GM23338 (cell line): ENCODE measurements at regions not wholly inside any gene's neighbourhood (a gene's known extent, or its start where the extent isn't known, plus 50 kb on each side); places are given as distances from the start of the nearest gene placed in this dataset.

ENCODE experiments used
- ATAC-seq: fragments of 200-7000 bp; cut with Tn5 transposase; 3 replicates; pipeline ENCODE4 v1.9.1; 2020
- DNase-seq: peaks from one replicate; pipeline ENCODE4 v3.0.0-alpha.2; 2015; ENCODE audit warnings: low spot score
- H2AFZ ChIP-seq: fragments of 200-600 bp; sonication (generic); 2 replicates; pipeline ENCODE4 v1.8.0; 2016; ENCODE audit warnings: antibody characterized with exemption, mild to moderate bottlenecking, moderate library complexity
- H3F3A ChIP-seq: fragments of 200-600 bp; sonication (generic); replicated peaks from 2 replicates; pipeline ENCODE4 v1.8.0; 2017; ENCODE audit warnings: antibody characterized with exemption, mixed run types, low read depth
- H3K27ac ChIP-seq: fragments of 200-600 bp; sonication (generic); 2 replicates; pipeline ENCODE4 v1.6.1; 2016; ENCODE audit warnings: low read depth
- H3K27me3 ChIP-seq: fragments of 200-600 bp; sonication (generic); 2 replicates; pipeline ENCODE4 v1.8.0; 2016; ENCODE audit warnings: mild to moderate bottlenecking, mixed run types, moderate library complexity; ENCODE audit not compliant: insufficient read depth
- H3K36me3 ChIP-seq: fragments of 200-600 bp; sonication (generic); 2 replicates; pipeline ENCODE4 v1.8.0; 2016; ENCODE audit warnings: mild to moderate bottlenecking; ENCODE audit not compliant: insufficient read depth
- H3K4me1 ChIP-seq: fragments of 200-600 bp; sonication (generic); 2 replicates; pipeline ENCODE4 v1.8.0; 2016; ENCODE audit warnings: mild to moderate bottlenecking, moderate library complexity; ENCODE audit not compliant: insufficient read depth
- H3K4me2 ChIP-seq: fragments of 200-600 bp; sonication (generic); 2 replicates; pipeline ENCODE4 v1.7.1; 2017; ENCODE audit warnings: mixed run types
- H3K4me3 ChIP-seq: fragments of 200-600 bp; sonication (generic); 2 replicates; pipeline ENCODE4 v1.6.1; 2016; ENCODE audit warnings: mixed run types
- H3K79me2 ChIP-seq: fragments of 200-600 bp; sonication (generic); replicated peaks from 2 replicates; pipeline ENCODE4 v1.8.0; 2017; ENCODE audit warnings: mild to moderate bottlenecking; ENCODE audit not compliant: insufficient read depth
- H3K9me2 ChIP-seq: fragments of 200-600 bp; sonication (generic); 2 replicates; pipeline ENCODE4 v1.8.0; 2017; ENCODE audit not compliant: insufficient read depth
- H4K20me1 ChIP-seq: fragments of 200-600 bp; sonication (generic); replicated peaks from 2 replicates; pipeline ENCODE4 v1.8.0; 2017; ENCODE audit warnings: mild to moderate bottlenecking; ENCODE audit not compliant: insufficient read depth
- H3K27ac Mint-ChIP-seq: 2 replicates; pipeline ENCODE4 v1.8.0; 2020; ENCODE audit warnings: inconsistent platforms, mild to moderate bottlenecking, moderate library complexity, mixed read lengths
- H3K27me3 Mint-ChIP-seq: 3 replicates; pipeline ENCODE4 v1.8.0; 2022; ENCODE audit warnings: low read depth, mild to moderate bottlenecking, moderate library complexity, mixed read lengths, inconsistent platforms; ENCODE audit not compliant: insufficient read depth, poor library complexity
- H3K36me3 Mint-ChIP-seq: 3 replicates; pipeline ENCODE4 v1.8.0; 2021; ENCODE audit warnings: low read depth, mild to moderate bottlenecking, inconsistent platforms, moderate library complexity, mixed read lengths
- H3K4me1 Mint-ChIP-seq: 3 replicates; pipeline ENCODE4 v1.8.0; 2020; ENCODE audit warnings: mild to moderate bottlenecking, inconsistent platforms, mixed read lengths
- H3K4me3 Mint-ChIP-seq: 3 replicates; pipeline ENCODE4 v1.8.0; 2021; ENCODE audit warnings: moderate library complexity, mild to moderate bottlenecking, inconsistent platforms, mixed read lengths
- H3K9me3 Mint-ChIP-seq: 3 replicates; pipeline ENCODE4 v1.8.0; 2020; ENCODE audit warnings: moderate library complexity, mild to moderate bottlenecking, inconsistent platforms, mixed read lengths
- ETS1 ChIP-seq: IDR thresholded peaks from 2 replicates; pipeline ENCODE4 v1.6.1; 2016; ENCODE audit warnings: antibody characterized with exemption
- EZH2 ChIP-seq: fragments of 200-600 bp; sonication (generic); IDR thresholded peaks from one replicate; pipeline ENCODE4 v1.8.0; 2017; ENCODE audit warnings: antibody characterized with exemption, mild to moderate bottlenecking, low read depth; ENCODE audit not compliant: unreplicated experiment
- EZH2phosphoT487 ChIP-seq: fragments of 200-600 bp; sonication (generic); IDR thresholded peaks from one replicate; pipeline ENCODE4 v1.8.1; 2018; ENCODE audit warnings: antibody characterized with exemption; ENCODE audit not compliant: unreplicated experiment
- NANOG ChIP-seq: IDR thresholded peaks from 2 replicates; pipeline ENCODE4 v1.6.1; 2016; ENCODE audit warnings: antibody characterized with exemption, borderline replicate concordance
- POLR2AphosphoS5 ChIP-seq: IDR thresholded peaks from 2 replicates; pipeline ENCODE4 v1.6.1; 2016; ENCODE audit warnings: antibody characterized with exemption, low read depth
- ZNF114 ChIP-seq: fragments of 250-450 bp; sonication (Bioruptor Pico); IDR thresholded peaks from 2 replicates; pipeline ENCODE4 v1.5.0; 2020; ENCODE audit warnings: mild to moderate bottlenecking, moderate library complexity
- ZNF331 ChIP-seq: fragments of 250-450 bp; sonication (Bioruptor Pico); IDR thresholded peaks from 2 replicates; pipeline ENCODE4 v1.5.0; 2020; ENCODE audit warnings: low read depth, mild to moderate bottlenecking, moderate library complexity
- TF ChIP-seq, protein P1 (sequence below): fragments of 250-450 bp; sonication (Bioruptor Pico); IDR thresholded peaks from 2 replicates; pipeline ENCODE4 v1.5.0; 2020; ENCODE audit warnings: mild to moderate bottlenecking, moderate library complexity

DNA sequence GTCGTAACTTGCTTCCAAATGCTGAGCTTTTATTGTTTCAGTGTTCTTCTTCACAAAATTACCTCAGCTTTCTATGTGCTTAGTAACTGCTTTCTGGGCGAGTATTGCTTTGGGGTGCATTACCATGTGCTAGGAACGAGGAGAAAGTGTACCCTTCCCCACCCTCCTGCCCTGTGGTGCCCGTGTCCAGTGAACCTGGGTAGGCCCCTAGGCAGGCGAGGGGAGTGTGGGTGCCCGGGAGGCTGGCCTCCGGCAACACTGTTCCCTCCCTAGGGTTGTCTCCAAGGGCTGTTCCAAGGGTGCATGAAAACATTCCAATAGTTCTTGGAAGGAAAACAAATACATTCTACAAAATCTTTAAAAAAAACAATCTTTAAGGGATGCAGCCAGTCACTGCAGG is 216.5 kb upstream of the SOX1 start:
- no peaks in the 10 kb centered on the region for H3K27me3 ChIP-seq
- peaks cover 37% of the 10 kb centered on the region for H3K4me1 ChIP-seq
- H3K9me3 Mint-ChIP-seq: peaks cover 11% of the 10 kb centered on the region; the same call in 2 of the 3 replicates
- peak overlapping the region; percentile 41 for H3K4me2 ChIP-seq
- H4K20me1 ChIP-seq: no peaks in the 10 kb centered on the region
- ATAC-seq: no peak
- no peaks in the 10 kb centered on the region for H3K79me2 ChIP-seq
- no peak overlapping the region for H3K27ac Mint-ChIP-seq
- peaks cover 9% of the 10 kb centered on the region; the same call in 1 of the 2 replicates for H3K36me3 ChIP-seq
- no peak overlapping the region for H3K4me3 ChIP-seq
- H3K9me2 ChIP-seq: 0 out of 2 replicates have a peak, but pooled peaks cover 8% of the 10 kb centered on the region
- no peak overlapping the region for H2AFZ ChIP-seq
- peaks cover 18% of the 10 kb centered on the region for H3K27me3 Mint-ChIP-seq
- no peak for DNase-seq
- no peak overlapping the region; the same call in 1 of the 2 replicates for H3K27ac ChIP-seq
- peaks cover 56% of the 10 kb centered on the region for H3K4me1 Mint-ChIP-seq
- TF ChIP-seq, protein P1, sequence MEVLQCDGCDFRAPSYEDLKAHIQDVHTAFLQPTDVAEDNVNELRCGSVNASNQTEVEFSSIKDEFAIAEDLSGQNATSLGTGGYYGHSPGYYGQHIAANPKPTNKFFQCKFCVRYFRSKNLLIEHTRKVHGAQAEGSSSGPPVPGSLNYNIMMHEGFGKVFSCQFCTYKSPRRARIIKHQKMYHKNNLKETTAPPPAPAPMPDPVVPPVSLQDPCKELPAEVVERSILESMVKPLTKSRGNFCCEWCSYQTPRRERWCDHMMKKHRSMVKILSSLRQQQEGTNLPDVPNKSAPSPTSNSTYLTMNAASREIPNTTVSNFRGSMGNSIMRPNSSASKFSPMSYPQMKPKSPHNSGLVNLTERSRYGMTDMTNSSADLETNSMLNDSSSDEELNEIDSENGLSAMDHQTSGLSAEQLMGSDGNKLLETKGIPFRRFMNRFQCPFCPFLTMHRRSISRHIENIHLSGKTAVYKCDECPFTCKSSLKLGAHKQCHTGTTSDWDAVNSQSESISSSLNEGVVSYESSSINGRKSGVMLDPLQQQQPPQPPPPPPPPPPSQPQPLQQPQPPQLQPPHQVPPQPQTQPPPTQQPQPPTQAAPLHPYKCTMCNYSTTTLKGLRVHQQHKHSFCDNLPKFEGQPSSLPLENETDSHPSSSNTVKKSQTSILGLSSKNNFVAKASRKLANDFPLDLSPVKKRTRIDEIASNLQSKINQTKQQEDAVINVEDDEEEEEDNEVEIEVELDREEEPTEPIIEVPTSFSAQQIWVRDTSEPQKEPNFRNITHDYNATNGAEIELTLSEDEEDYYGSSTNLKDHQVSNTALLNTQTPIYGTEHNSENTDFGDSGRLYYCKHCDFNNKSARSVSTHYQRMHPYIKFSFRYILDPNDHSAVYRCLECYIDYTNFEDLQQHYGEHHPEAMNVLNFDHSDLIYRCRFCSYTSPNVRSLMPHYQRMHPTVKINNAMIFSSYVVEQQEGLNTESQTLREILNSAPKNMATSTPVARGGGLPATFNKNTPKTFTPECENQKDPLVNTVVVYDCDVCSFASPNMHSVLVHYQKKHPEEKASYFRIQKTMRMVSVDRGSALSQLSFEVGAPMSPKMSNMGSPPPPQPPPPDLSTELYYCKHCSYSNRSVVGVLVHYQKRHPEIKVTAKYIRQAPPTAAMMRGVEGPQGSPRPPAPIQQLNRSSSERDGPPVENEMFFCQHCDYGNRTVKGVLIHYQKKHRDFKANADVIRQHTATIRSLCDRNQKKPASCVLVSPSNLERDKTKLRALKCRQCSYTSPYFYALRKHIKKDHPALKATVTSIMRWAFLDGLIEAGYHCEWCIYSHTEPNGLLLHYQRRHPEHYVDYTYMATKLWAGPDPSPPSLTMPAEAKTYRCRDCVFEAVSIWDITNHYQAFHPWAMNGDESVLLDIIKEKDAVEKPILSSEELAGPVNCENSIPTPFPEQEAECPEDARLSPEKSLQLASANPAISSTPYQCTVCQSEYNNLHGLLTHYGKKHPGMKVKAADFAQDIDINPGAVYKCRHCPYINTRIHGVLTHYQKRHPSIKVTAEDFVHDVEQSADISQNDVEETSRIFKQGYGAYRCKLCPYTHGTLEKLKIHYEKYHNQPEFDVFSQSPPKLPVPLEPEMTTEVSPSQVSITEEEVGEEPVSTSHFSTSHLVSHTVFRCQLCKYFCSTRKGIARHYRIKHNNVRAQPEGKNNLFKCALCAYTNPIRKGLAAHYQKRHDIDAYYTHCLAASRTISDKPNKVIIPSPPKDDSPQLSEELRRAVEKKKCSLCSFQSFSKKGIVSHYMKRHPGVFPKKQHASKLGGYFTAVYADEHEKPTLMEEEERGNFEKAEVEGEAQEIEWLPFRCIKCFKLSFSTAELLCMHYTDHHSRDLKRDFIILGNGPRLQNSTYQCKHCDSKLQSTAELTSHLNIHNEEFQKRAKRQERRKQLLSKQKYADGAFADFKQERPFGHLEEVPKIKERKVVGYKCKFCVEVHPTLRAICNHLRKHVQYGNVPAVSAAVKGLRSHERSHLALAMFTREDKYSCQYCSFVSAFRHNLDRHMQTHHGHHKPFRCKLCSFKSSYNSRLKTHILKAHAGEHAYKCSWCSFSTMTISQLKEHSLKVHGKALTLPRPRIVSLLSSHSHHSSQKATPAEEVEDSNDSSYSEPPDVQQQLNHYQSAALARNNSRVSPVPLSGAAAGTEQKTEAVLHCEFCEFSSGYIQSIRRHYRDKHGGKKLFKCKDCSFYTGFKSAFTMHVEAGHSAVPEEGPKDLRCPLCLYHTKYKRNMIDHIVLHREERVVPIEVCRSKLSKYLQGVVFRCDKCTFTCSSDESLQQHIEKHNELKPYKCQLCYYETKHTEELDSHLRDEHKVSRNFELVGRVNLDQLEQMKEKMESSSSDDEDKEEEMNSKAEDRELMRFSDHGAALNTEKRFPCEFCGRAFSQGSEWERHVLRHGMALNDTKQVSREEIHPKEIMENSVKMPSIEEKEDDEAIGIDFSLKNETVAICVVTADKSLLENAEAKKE (CRISPR knock-in tag): no peak
- no peak for TF ChIP-seq ZNF114
- TF ChIP-seq ZNF331 (CRISPR knock-in tag): no peak
- no peak for TF ChIP-seq EZH2
- no peak for TF ChIP-seq POLR2AphosphoS5
- no peak for TF ChIP-seq NANOG
- no peak for TF ChIP-seq EZH2phosphoT487
- no peak for TF ChIP-seq ETS1
- H3K4me3 Mint-ChIP-seq: no peak overlapping the region
- H3K36me3 Mint-ChIP-seq: peaks cover 11% of the 10 kb centered on the region; the same call in 2 of the 3 replicates
- H3F3A ChIP-seq: peaks cover 13% of the 10 kb centered on the region
